ENCODE measurements at regions not wholly inside any gene's neighbourhood (a gene's known extent, or its start where the extent isn't known, plus 50 kb on each side); places are given as distances from the start of the nearest gene placed in this dataset.

DNA sequence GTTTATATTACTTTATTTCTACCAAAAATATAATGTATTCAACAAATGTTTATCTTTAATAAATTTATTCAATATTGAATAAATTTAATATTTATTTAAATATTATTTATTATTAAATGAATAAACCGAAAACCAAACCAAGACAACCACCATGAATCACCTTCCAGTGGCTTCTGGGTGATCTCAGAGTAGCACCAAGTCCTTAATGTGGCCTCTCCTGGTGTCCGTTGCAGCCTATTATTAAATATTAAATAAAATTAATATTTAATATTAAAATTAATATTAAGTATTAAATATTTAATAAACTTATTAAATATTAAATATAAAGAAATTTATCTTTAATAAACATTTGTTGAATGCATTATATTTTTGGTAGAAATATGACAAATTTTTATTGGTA lies 143.3 kb upstream of the PLPP4 start:
- H3K9ac ChIP-seq (ENCODE audit: low read depth, low read length), result no peak overlapping the region
- no peak overlapping the region for H3K4me3 ChIP-seq (ENCODE audit: low read length)
- H3K4me1 ChIP-seq (ENCODE audit: control insufficient read depth, insufficient read depth, low read length), result no peaks in the 10 kb centered on the region
- no peaks in the 10 kb centered on the region for H3K9me3 ChIP-seq (replicated peaks; ENCODE audit: low read length)
- no peaks in the 10 kb centered on the region for H3K36me3 ChIP-seq (ENCODE audit: insufficient read depth, low read length)
- H3K27me3 ChIP-seq (ENCODE audit: control insufficient read depth, insufficient read depth, low read length), result no peaks in the 10 kb centered on the region
- H3K4me2 ChIP-seq (ENCODE audit: low read length), result no peak overlapping the region

- Histone ChIP-seq H3K4me1 (ENCODE audit: control insufficient read depth, insufficient read depth, low read length) (no peaks in the 10 kb centered on the region), H3K4me3 (ENCODE audit: low read length) (no peak overlapping the region), H3K9me3 (replicated peaks; ENCODE audit: low read length) (no peaks in the 10 kb centered on the region), H3K27me3 (ENCODE audit: control insufficient read depth, insufficient read depth, low read length) (no peaks in the 10 kb centered on the region), H3K36me3 (ENCODE audit: insufficient read depth, low read length) (no peaks in the 10 kb centered on the region), H3K4me2 (ENCODE audit: low read length) (no peak overlapping the region), H3K9ac (ENCODE audit: low read depth, low read length) (no peak overlapping the region)
These were observed 142.6 kb upstream of the PLPP4 start for GRCh38 chr10:120314442-120314841.

- H3K9me3 ChIP-seq (replicated peaks; ENCODE audit: low read length), result no peaks in the 10 kb centered on the region
- no peak overlapping the region for H3K9ac ChIP-seq (ENCODE audit: low read depth, low read length)
- H3K27me3 ChIP-seq (ENCODE audit: control insufficient read depth, insufficient read depth, low read length), result no peaks in the 10 kb centered on the region
- H3K4me2 ChIP-seq (ENCODE audit: low read length), result no peak overlapping the region
- H3K4me3 ChIP-seq (ENCODE audit: low read length), result no peak overlapping the region
- H3K36me3 ChIP-seq (ENCODE audit: insufficient read depth, low read length), result no peaks in the 10 kb centered on the region
- no peaks in the 10 kb centered on the region for H3K4me1 ChIP-seq (ENCODE audit: control insufficient read depth, insufficient read depth, low read length)
These were observed 138.2 kb upstream of the PLPP4 start for GRCh38 chr10:120318862-120319261.

DNA sequence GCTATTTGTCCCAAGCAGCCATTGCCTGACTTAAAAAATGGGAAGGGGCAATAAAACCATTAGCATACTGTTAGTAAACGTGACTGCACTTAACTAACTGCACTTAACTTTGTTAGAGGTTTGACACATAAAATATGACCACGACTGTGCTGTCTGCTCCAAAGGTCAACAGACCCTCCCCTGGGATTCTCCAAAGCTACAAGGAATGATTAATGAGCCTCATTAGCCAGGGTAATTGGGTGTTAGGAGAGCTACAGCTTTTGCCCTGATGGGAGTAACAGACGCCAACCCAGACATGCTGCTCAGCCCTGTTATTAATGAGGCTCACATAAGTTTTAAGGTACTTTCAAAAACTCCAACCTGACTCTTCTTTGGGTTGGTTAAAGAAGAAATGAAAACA lies 129.4 kb upstream of the PLPP4 start:
- H3K4me1 ChIP-seq (ENCODE audit: control insufficient read depth, insufficient read depth, low read length), result no peaks in the 10 kb centered on the region
- H3K9me3 ChIP-seq (replicated peaks; ENCODE audit: low read length), result no peaks in the 10 kb centered on the region
- no peak overlapping the region for H3K4me2 ChIP-seq (ENCODE audit: low read length)
- H3K36me3 ChIP-seq (ENCODE audit: insufficient read depth, low read length), result no peaks in the 10 kb centered on the region
- no peak overlapping the region for H3K9ac ChIP-seq (ENCODE audit: low read depth, low read length)
- H3K27me3 ChIP-seq (ENCODE audit: control insufficient read depth, insufficient read depth, low read length), result no peaks in the 10 kb centered on the region
- no peak overlapping the region for H3K4me3 ChIP-seq (ENCODE audit: low read length)

DNA sequence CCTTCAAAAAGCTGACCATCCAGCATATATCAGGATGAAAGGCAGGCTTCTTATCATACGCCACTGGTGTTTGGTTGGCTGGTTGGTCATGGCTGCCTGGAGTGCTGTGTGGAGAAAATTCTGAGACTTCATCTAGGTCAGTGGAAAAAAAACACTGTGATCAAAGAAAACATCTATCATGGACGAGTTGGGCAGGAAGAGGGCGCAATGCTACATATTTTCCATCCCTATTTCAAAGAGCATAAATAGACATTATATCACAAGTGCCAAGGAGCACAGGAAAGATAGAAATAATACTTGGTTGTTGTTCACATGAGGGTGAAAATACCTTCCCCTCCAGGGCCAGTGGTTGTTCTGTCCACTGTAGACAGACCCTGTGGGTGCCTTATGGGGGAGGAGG lies 128.4 kb upstream of the PLPP4 start:
- H3K36me3 ChIP-seq (ENCODE audit: insufficient read depth, low read length), result no peaks in the 10 kb centered on the region

GRCh38 chr10:120335553-120335952 lies 121.5 kb upstream of the PLPP4 start:
- no peak overlapping the region for H3K4me3 ChIP-seq (ENCODE audit: low read length)
- H3K4me2 ChIP-seq (ENCODE audit: low read length), result no peak overlapping the region
- H3K36me3 ChIP-seq (ENCODE audit: insufficient read depth, low read length), result no peaks in the 10 kb centered on the region
- no peak overlapping the region for H3K9ac ChIP-seq (ENCODE audit: low read depth, low read length)
- no peaks in the 10 kb centered on the region for H3K4me1 ChIP-seq (ENCODE audit: control insufficient read depth, insufficient read depth, low read length)
- no peaks in the 10 kb centered on the region for H3K9me3 ChIP-seq (replicated peaks; ENCODE audit: low read length)
- H3K27me3 ChIP-seq (ENCODE audit: control insufficient read depth, insufficient read depth, low read length), result no peaks in the 10 kb centered on the region

More for the DNA sequence above, 128.4 kb upstream of the PLPP4 start:
- H3K9me3 ChIP-seq (replicated peaks; ENCODE audit: low read length), result no peaks in the 10 kb centered on the region
- H3K4me3 ChIP-seq (ENCODE audit: low read length), result no peak overlapping the region
- H3K9ac ChIP-seq (ENCODE audit: low read depth, low read length), result no peak overlapping the region
- no peaks in the 10 kb centered on the region for H3K4me1 ChIP-seq (ENCODE audit: control insufficient read depth, insufficient read depth, low read length)
- H3K27me3 ChIP-seq (ENCODE audit: control insufficient read depth, insufficient read depth, low read length), result no peaks in the 10 kb centered on the region
- H3K4me2 ChIP-seq (ENCODE audit: low read length), result no peak overlapping the region

- Histone ChIP-seq H3K4me1 (ENCODE audit: control insufficient read depth, insufficient read depth, low read length) (no peaks in the 10 kb centered on the region), H3K27me3 (ENCODE audit: control insufficient read depth, insufficient read depth, low read length) (no peaks in the 10 kb centered on the region), H3K9me3 (replicated peaks; ENCODE audit: low read length) (no peaks in the 10 kb centered on the region), H3K4me3 (ENCODE audit: low read length) (no peak overlapping the region), H3K9ac (ENCODE audit: low read depth, low read length) (no peak overlapping the region), H3K4me2 (ENCODE audit: low read length) (no peak overlapping the region), H3K36me3 (ENCODE audit: insufficient read depth, low read length) (no peaks in the 10 kb centered on the region)
These were observed 120.6 kb upstream of the PLPP4 start for GRCh38 chr10:120336306-120336910.

DNA sequence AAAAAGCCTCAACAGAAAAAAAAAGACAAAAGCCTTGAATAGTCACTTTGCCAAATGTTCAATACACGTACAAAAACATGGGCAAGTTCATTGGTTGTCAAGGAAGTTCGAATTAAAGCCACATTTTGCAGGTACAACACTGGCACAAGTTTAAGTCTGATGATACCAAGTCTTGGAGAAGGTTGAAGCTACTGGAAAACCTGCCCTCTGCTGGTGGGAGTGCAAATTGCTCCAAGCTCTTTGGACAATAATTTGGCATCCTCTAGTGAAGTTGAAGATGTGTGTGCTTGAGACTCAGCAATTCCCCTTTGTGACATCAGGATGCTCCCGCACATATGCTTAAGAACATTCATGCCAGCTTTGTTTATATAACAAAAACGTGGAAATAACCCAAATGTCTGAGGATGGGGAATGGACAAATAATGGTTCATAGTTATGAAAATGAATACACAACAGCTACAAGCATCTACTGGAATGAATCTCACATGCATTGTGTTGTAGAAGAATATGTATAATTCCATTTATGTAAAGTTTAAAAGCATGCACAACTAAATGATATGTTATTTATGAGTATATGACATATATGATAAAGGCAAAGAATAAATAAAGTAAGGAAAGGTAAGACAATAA lies 120.0 kb upstream of the PLPP4 start:
- Histone ChIP-seq H3K4me3 (ENCODE audit: low read length) (no peak overlapping the region), H3K4me2 (ENCODE audit: low read length) (no peak overlapping the region), H3K4me1 (ENCODE audit: control insufficient read depth, insufficient read depth, low read length) (no peaks in the 10 kb centered on the region), H3K36me3 (ENCODE audit: insufficient read depth, low read length) (no peaks in the 10 kb centered on the region), H3K9me3 (replicated peaks; ENCODE audit: low read length) (no peaks in the 10 kb centered on the region), H3K27me3 (ENCODE audit: control insufficient read depth, insufficient read depth, low read length) (no peaks in the 10 kb centered on the region), H3K9ac (ENCODE audit: low read depth, low read length) (no peak overlapping the region)

- Histone ChIP-seq H3K4me1 (ENCODE audit: control insufficient read depth, insufficient read depth, low read length) (no peaks in the 10 kb centered on the region), H3K4me3 (ENCODE audit: low read length) (no peak overlapping the region), H3K27me3 (ENCODE audit: control insufficient read depth, insufficient read depth, low read length) (no peaks in the 10 kb centered on the region), H3K36me3 (ENCODE audit: insufficient read depth, low read length) (no peaks in the 10 kb centered on the region), H3K9me3 (replicated peaks; ENCODE audit: low read length) (no peaks in the 10 kb centered on the region), H3K9ac (ENCODE audit: low read depth, low read length) (no peak overlapping the region), H3K4me2 (ENCODE audit: low read length) (no peak overlapping the region)
These were observed 114.8 kb upstream of the PLPP4 start for GRCh38 chr10:120342115-120342714.

- Histone ChIP-seq H3K27me3 (ENCODE audit: control insufficient read depth, insufficient read depth, low read length) (no peaks in the 10 kb centered on the region), H3K4me1 (ENCODE audit: control insufficient read depth, insufficient read depth, low read length) (no peaks in the 10 kb centered on the region), H3K9me3 (replicated peaks; ENCODE audit: low read length) (no peaks in the 10 kb centered on the region), H3K9ac (ENCODE audit: low read depth, low read length) (no peak overlapping the region), H3K4me3 (ENCODE audit: low read length) (no peak overlapping the region), H3K4me2 (ENCODE audit: low read length) (no peak overlapping the region), H3K36me3 (ENCODE audit: insufficient read depth, low read length) (no peaks in the 10 kb centered on the region)
These were observed 111.8 kb upstream of the PLPP4 start for GRCh38 chr10:120345186-120345585.

GRCh38 chr10:120347644-120348043 lies 109.4 kb upstream of the PLPP4 start:
- Histone ChIP-seq H3K4me3 (ENCODE audit: low read length) (no peak overlapping the region), H3K9ac (ENCODE audit: low read depth, low read length) (no peak overlapping the region), H3K36me3 (ENCODE audit: insufficient read depth, low read length) (no peaks in the 10 kb centered on the region), H3K9me3 (replicated peaks; ENCODE audit: low read length) (no peaks in the 10 kb centered on the region), H3K4me1 (ENCODE audit: control insufficient read depth, insufficient read depth, low read length) (no peaks in the 10 kb centered on the region), H3K4me2 (ENCODE audit: low read length) (no peak overlapping the region), H3K27me3 (ENCODE audit: control insufficient read depth, insufficient read depth, low read length) (no peaks in the 10 kb centered on the region)

GRCh38 chr10:120349069-120349468 lies 108.0 kb upstream of the PLPP4 start:
- no peaks in the 10 kb centered on the region for H3K36me3 ChIP-seq (ENCODE audit: insufficient read depth, low read length)
- H3K4me3 ChIP-seq (ENCODE audit: low read length), result no peak overlapping the region
- H3K4me2 ChIP-seq (ENCODE audit: low read length), result no peak overlapping the region
- no peaks in the 10 kb centered on the region for H3K9me3 ChIP-seq (replicated peaks; ENCODE audit: low read length)
- no peaks in the 10 kb centered on the region for H3K27me3 ChIP-seq (ENCODE audit: control insufficient read depth, insufficient read depth, low read length)
- H3K4me1 ChIP-seq (ENCODE audit: control insufficient read depth, insufficient read depth, low read length), result no peaks in the 10 kb centered on the region
- no peak overlapping the region for H3K9ac ChIP-seq (ENCODE audit: low read depth, low read length)

Measured in skeletal muscle satellite cell (primary cell).